ENCODE measurements at regions not wholly inside any gene's neighbourhood (a gene's known extent, or its start where the extent isn't known, plus 50 kb on each side); places are given as distances from the start of the nearest gene placed in this dataset.

DNA sequence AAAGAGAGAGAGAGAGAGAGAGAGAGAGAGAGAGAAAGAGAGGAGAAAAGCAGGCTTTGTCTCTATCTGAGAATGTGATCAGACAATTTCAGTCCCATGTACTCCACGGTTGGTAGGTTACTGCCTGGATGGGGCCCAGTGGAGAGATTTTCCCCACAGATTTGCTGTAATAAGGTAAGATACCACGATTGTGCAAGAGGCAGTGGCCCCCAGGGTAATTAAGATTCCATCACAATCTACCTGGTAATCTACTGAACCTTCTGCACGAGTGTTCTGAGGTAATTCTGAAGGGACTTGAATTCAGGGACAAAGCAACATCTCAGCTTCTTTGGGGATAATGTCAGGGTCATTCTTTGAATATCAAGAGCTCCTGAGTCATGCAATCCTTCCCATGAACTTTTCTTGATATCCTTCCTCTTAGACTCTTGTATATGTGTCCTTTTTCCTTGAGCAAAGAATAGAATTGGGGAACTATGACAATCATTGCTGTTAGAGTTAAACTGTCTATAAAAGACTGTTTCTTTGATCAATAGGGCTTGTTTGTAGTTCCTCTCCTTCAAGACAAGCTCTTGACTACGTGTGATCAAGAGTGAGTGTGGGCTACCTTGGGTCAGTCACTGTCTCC is 306.6 kb downstream of the MAF start:
- no peak for DNase-seq

DNA sequence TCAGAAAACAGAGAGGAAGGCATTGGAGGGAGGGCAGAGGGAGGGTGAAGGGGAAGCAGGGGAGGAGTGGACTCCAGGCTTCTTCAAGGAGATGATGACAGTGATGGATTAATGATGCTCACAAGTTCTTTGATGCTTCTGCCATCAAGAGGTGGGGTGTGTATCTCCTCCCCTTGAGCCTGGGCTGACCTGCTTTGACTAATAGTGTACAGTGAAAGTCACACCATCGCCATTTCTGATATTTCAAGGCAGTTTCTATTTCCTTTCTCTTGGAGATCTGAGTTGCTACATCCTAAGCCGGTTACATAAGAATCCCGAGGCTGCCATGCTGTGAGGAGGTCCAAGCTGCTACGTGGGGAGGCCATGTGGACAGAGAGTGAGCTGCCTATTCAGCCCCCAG is 312.5 kb downstream of the MAF start:
- no peak for DNase-seq

GRCh38 chr16:79287424-79287917 is 313.1 kb downstream of the MAF start:
- no peak for DNase-seq

- no peak for DNase-seq
These were observed 313.7 kb downstream of the MAF start for GRCh38 chr16:79286646-79287423.

GRCh38 chr16:79284766-79285165 is 315.8 kb downstream of the MAF start:
- no peak for DNase-seq

- no peak for DNase-seq
These were observed 317.0 kb downstream of the MAF start for GRCh38 chr16:79283578-79283977.

GRCh38 chr16:79282806-79283205 is 317.7 kb downstream of the MAF start:
- DNase-seq, result no peak

- DNase-seq, result no peak
These were observed 322.0 kb downstream of the MAF start for GRCh38 chr16:79278506-79278905.

DNA sequence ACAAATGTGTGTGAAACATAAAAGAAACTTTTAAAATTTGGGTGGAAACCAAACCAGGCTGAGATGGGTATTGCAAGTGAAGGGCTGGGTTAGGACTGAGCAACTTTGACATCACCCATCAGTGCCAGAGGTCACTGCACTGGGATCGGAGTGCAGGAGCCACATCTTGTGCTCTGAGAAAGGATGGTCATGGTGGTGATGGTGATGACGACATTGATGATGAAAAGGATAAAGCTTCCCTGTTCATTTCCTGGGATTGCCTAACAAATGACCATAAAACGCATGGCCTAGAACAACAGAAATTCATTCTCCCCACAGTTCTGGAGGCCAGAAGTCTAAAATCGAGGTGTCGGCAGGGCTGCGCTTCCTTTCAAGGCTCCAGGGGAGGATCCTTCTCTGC is 324.0 kb downstream of the MAF start:
- no peak for DNase-seq

DNA sequence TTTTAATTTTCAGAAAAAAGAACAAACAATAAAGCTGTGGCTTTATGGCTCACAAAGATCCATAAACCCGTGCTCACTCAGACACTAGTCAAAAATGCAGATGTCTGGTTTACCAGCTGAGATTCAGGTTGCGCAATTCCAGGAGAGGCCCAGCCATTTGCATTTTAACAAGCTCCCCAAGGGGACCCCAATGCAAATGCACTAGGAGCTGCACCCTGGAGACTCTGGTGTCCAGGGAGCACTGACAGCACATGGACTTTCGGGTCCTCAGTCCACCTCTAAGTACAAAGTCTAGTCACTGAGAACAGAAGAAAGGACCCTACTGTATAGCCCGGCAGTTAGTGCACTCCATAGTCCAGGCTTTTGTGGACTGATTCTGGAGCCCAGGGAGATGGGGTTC is 326.3 kb downstream of the MAF start:
- no peak for DNase-seq

- no peak for DNase-seq
These were observed 328.4 kb downstream of the MAF start for GRCh38 chr16:79272141-79272577.

DNA sequence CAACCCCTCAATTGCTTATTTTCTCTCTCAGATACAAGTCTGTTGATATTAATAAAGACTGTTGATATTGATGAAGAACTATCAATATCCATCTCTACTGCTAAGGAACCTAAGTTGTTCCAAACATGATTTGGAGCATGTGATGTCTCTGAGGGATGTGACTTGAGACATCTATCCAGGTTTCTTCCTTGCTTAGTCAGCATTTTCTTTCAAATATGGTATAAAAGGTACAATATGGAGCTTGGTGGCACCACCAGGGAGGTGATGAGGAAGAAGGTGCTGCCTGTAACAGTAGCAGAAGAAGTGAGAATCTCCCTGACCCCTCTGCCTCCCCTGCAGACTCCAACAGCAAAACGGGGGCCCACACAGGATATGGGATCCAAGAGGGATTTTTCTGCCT is 329.0 kb downstream of the MAF start:
- no peak for DNase-seq

DNA sequence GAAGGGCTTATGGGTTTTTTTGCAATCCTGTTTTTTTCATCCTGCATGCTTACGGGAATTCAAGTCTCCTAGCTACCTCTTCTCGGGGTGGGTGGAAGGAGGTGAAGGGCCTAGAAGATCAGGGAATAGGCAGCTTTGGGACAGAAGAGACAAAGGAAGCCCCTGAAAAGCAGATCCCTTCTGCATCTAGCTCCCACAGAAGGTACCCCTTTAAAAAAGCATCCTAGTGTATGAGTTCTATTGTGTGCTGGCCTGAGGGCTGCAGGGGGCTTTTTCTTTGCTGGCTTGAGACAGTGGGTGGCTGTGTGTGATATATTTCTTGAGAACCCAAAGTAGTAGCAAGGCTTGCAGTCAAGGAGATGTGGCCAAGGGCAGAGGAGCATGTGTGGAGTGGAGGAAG is 330.5 kb downstream of the MAF start:
- no peak for DNase-seq

- no peak for DNase-seq
These were observed 331.2 kb downstream of the MAF start for GRCh38 chr16:79269211-79269863.

DNA sequence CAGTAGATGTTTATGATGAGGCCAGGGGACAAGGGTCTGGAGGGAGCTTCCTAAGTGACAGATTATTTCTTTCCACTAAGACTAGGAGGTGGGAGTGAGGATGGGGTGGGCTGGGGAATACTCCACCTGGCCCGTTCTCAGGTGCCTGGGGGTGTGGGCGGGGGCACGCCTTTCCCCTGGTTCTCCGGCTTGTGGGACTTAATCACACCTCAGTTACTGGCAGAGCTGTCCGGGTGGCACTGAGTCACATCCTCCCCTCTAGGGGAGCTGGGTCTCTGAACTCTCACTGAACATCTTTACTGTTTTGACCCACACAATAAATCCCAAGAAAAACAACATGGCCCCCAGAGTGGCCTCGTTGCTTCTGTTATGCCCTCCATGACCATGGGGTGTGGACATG is 332.8 kb downstream of the MAF start:
- no peak for DNase-seq

DNA sequence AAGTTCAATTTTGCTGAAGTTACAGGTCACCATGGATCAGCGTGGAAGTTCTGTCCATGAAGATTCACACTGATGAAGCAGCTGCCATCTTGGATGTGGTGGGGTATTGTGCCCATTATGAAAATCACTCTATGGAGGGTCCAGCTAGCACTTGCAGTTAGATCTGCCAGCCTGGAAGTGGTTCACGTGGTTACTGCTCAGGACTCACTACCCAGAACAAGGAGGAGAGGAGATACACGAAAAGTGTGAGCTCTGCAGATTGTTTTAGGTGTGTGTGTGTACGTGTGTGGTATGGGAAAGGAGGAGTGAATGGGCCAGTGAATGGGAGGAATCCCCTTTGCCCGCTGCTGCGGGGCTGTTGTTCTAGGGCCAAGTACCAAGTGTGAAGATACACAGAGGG is 333.4 kb downstream of the MAF start:
- DNase-seq, result no peak

- DNase-seq, result no peak
These were observed 334.8 kb downstream of the MAF start for GRCh38 chr16:79265701-79266100.

DNA sequence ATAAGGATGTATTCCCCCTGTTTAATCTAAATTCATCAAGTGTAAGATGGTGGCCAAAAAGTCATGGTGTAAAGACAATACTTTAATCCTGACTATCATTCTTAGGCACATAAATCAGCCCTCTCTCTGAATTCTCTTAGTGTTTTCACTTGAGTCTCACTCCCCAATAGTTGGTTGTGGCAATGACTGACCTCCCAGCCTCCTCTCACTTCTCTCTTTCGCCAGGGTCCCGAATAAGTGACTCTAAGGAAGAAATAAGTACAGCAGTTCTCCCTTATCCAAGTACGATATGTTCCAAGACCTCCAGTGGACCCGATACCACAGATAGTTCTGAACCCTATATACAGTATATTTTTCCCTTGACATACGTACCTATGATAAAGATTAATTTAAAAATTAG is 335.3 kb downstream of the MAF start:
- DNase-seq, result no peak

- no peak for DNase-seq
These were observed 336.1 kb downstream of the MAF start for GRCh38 chr16:79264237-79265109.

DNA sequence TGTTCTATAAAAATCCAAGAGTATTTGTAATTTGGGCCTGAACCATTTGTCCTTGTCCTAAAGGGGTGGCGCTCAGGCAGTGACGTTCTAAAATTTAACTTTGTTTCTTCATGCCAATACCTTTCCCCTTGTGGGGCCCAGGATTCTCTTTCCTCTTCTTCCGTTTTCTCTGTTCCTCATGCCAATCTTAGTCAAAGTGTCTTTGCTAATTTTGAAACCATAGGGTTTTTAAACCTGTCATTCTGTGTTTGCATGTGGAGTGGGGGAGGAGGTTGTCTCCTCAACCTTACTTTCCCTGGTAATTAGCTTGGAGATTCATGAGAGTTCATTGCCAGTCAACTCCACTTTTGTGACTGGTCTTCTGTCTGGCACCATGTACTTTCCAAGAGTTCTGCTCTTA is 337.1 kb downstream of the MAF start:
- DNase-seq, result no peak

Data from fibroblast of upper back skin (primary cell).